ENCODE measurements at regions not wholly inside any gene's neighbourhood (a gene's known extent, or its start where the extent isn't known, plus 50 kb on each side); places are given as distances from the start of the nearest gene placed in this dataset.
A peak's percentile ranks its signal among the peaks of the same experiment; 100 is the strongest.

DNA sequence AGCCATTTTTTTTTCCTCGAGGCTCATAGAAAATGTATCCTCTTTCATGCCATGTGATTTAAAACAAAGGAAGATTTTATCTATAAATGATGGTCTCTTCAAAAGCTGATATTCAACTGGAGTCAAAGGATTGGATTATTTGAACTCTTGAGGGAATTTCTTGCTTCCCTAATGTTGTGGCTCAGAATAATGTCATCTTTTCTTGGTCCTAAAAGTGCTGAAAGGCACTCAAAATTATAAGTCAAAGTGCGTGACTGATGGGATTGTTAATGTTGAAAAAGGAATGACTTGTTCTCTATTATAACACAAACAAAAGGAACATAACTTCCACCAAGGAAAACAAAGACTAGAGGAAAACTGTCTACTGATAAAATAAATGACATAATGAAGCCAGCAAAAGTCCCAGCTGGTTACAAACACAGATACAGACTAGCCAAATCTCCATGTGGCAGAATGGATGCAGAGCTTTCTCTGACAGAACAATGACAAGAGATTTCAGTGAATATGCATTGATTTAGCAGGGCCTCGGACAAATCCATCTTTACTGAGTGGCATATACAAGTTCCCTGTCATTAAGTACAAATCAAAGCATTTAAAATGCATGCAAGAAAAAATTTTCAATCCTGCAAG is 552.6 kb downstream of the GBA3 start:
- DNase-seq (ENCODE audit: low read depth): no peak

- DNase-seq (ENCODE audit: low read depth): no peak
Measured at GRCh38 chr4:23242962-23243361, 550.2 kb downstream of the GBA3 start.

- DNase-seq (ENCODE audit: low read depth): no peak
Measured at GRCh38 chr4:23241408-23241807, 548.7 kb downstream of the GBA3 start.

- DNase-seq (ENCODE audit: low read depth): no peak
Measured at GRCh38 chr4:23238848-23239247, 546.1 kb downstream of the GBA3 start.

- DNase-seq (ENCODE audit: low read depth): no peak
Measured at GRCh38 chr4:23237771-23238170, 545.0 kb downstream of the GBA3 start.

- DNase-seq (ENCODE audit: low read depth): no peak
Measured at GRCh38 chr4:23235628-23236390, 543.1 kb downstream of the GBA3 start.

- no peak for DNase-seq (ENCODE audit: low read depth)
Measured at GRCh38 chr4:23234716-23235115, 542.0 kb downstream of the GBA3 start.

DNA sequence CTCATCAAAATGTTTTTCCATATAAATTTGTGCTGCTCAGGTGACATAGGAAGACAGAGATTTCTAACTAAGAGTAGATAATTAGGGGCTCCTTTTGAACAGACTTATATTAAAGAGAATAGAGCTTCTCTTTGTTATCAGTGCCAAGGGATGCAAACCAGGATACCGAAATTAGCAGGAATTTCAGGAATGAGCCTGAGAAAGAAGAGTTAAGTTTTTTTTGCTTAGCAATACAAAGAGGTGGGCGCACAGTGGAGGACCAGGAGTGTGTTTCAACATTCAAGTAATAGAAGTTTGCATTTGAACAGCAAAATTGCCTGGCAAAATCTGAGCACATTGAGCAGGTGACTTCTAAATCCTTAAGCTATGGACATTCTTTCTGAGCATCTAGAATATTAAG is 541.3 kb downstream of the GBA3 start:
- DNase-seq (ENCODE audit: low read depth): no peak

DNA sequence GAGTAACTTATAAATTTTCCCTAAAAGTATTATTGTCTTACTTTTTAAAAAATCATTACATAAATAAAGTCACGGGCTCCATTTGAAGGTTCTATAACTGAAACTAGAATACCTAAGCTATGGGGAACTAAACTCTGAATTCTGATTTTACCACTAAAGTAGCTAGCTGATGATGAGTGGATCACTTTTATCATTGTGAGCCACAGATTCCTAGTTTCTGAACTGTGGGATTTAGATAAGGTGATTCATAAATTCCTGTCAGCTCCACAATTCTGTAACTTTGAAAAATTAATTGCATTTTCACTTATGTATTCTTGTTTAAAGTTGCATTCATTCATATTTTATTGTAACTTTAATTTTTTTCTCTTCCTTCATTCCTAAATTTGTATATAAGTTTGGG is 540.9 kb downstream of the GBA3 start:
- DNase-seq (ENCODE audit: low read depth): no peak

GRCh38 chr4:23232987-23233386 is 540.2 kb downstream of the GBA3 start:
- no peak for DNase-seq (ENCODE audit: low read depth)

- DNase-seq (ENCODE audit: low read depth): no peak
Measured at GRCh38 chr4:23225564-23225963, 532.8 kb downstream of the GBA3 start.

DNA sequence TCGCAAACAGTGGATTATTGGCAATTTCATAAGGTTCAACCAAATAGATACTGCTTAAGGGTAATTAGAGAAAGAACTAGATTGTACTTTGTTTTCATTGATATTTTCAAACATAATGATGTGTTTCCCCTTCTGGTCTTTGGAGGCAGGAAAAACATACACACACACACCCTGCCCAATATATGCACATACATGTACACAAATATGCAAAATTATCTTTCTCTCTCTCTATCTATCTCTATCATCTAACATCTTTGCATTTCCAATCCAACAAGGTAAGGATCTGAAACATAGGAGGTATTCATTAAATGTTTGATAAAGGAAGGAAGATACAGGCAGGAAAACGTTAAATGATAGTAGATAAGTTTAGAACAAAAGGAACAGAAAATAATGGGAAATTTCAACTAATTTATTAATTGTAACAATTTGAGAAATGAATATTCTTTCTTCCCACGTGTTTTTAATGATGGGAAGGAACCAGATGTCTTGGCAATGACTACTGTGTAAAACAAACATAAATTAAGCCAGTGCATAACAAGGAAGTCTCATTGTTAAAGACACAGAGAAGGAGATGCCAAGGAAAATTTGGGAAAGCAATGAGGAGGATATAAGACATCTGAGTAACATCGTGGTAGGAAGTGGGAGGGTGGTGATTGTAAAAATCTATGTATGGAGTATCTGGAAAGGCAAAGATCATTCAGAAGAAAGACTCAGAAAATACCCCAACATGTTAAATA is 532.1 kb downstream of the GBA3 start:
- no peak for DNase-seq (ENCODE audit: low read depth)

- DNase-seq (ENCODE audit: low read depth): no peak
Measured at GRCh38 chr4:23220911-23221310, 528.2 kb downstream of the GBA3 start.

DNA sequence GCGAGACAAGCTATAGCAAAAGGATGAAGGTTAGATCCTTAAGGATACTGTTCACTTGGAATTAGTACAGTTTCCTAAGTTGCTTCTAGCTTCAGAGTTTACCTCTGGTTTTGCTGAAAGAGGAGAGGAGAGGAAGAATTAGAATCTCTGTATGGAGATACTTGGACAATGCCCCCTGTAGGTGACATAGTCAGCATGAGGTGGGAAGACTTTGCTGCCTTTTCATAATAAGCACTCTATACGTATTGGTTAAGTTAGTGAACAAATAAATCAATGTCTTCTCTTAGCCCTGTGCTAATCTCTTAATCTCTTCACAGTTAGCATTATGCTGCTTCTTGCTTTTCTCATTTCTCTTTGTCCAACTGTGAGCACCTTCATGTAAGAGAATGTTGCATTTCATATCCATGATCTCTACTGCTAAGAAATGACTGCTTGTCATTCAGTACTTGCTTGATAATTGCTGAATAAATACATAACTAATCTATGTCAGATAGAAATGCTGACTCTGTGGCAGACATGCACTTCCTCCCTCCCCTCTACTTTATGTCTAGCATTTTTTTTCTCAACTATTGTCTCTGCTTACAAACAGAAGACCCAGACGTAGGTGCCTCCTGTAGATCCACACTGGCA is 527.2 kb downstream of the GBA3 start:
- no peak for DNase-seq (ENCODE audit: low read depth)

DNA sequence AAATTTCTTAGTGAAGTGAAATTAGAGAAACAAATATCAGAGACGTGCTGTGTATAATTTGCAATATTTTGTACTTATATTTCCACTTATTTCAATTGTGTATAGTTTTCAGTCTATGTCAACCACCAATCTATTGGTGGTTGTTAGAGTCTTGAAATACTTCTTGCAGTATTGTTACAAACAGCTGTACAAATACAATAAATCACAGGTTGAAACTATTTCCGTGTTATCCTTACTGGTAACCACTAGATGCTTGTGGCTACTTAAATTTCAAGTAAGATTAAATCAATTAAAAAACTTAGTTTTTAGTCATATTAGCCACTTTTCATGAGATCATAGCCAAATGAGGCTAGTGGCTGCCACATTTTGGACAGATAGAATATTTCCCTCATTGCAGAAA is 520.5 kb downstream of the GBA3 start:
- no peak for DNase-seq (ENCODE audit: low read depth)

DNA sequence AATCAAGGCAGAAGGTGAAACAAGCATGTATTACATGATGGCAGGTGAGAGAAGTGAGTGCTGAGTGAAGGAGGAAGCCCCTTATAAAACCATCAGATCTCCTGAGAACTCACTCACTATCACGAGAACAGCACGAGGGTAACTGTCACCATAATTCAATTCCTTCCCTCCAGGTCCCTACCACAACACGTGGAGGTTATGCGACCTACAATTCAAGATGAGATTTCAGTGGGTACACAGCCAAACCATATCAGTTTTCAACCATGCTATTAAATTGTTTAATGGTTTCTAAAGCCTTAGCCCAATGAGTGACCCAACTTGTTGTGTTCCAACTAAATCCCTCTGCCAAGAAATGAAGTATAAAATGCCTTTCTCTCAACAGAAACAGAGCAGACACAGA is 519.8 kb downstream of the GBA3 start:
- no peak for DNase-seq (ENCODE audit: low read depth)

GRCh38 chr4:23207059-23207458 is 514.3 kb downstream of the GBA3 start:
- no peak for DNase-seq (ENCODE audit: low read depth)

- DNase-seq (ENCODE audit: low read depth): no peak
Measured at GRCh38 chr4:23202712-23203247, 510.0 kb downstream of the GBA3 start.

- DNase-seq (ENCODE audit: low read depth): no peak
Measured at GRCh38 chr4:23194751-23195150, 502.0 kb downstream of the GBA3 start.

DNA sequence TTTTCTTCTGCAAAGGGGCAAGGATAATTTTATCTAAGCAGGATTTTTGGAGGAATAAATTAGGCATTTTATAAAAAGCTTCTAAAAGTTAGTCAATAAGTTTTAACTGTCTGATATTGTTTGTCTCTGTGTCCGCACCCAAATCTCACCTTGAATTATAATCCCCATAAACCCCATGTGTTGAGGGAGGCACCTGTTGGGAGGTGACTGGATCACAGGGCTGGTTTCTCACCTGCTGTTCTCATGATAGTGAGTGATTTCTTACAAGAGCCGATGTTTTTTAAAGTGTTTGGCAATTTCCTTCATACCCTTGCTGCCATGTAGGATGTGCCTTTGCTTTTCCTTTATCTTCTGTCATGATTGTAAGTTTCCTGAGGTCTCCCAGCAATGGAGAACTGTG is 481.4 kb downstream of the GBA3 start:
- DNase-seq (ENCODE audit: low read depth): no peak

- DNase-seq (ENCODE audit: low read depth): peak; percentile 6
Measured at GRCh38 chr4:23171976-23172375, 479.2 kb downstream of the GBA3 start.

- no peak for DNase-seq (ENCODE audit: low read depth)
Measured at GRCh38 chr4:23169608-23170311, 477.0 kb downstream of the GBA3 start.
